Activated CD8-positive, alpha-beta T cell treated with anti-CD3 and anti-CD28 coated beads for 36 hours (primary cell): ENCODE measurements at regions not wholly inside any gene's neighbourhood (a gene's known extent, or its start where the extent isn't known, plus 50 kb on each side); places are given as distances from the start of the nearest gene placed in this dataset.

Source experiments
- ATAC-seq: fragments of 200-7000 bp; cut with Tn5 transposase; one replicate; pipeline ENCODE4 v1.10.0; 2021; ENCODE audit warnings: mild to moderate bottlenecking, moderate library complexity
- CTCF ChIA-PET: fragments of 350-600 bp; sonication (Branson Sonifier 250); formaldehyde crosslinking; loops from one replicate; lab custom pipeline; 2021; ENCODE audit warnings: antibody characterized with exemption; lab: Charles Lee
- POLR2A ChIA-PET: fragments of 350-600 bp; sonication (Branson Sonifier 250); formaldehyde crosslinking; loops from one replicate; lab custom pipeline; 2021; ENCODE audit warnings: antibody characterized with exemption; lab: Charles Lee
- DNase-seq: peaks from one replicate; pipeline ENCODE4 v3.0.0-alpha.2; 2020
- H3K27ac Mint-ChIP-seq: one replicate; pipeline ENCODE4 v1.8.0; 2021; ENCODE audit warnings: mild to moderate bottlenecking, mixed read lengths
- H3K27me3 Mint-ChIP-seq: one replicate; pipeline ENCODE4 v1.8.0; 2021; ENCODE audit warnings: mixed read lengths
- H3K36me3 Mint-ChIP-seq: one replicate; pipeline ENCODE4 v1.8.0; 2021; ENCODE audit warnings: low read depth, mixed read lengths
- H3K4me1 Mint-ChIP-seq: one replicate; pipeline ENCODE4 v1.8.0; 2021; ENCODE audit warnings: low read depth, mixed read lengths
- H3K4me3 Mint-ChIP-seq: one replicate; pipeline ENCODE4 v1.8.0; 2021; ENCODE audit warnings: mild to moderate bottlenecking, moderate library complexity, mixed read lengths
- H3K9me3 Mint-ChIP-seq: one replicate; pipeline ENCODE4 v1.8.0; 2021; ENCODE audit warnings: mixed read lengths
- intact Hi-C: fragments of 100-400 bp; cut with micrococcal nuclease; formaldehyde crosslinking; loops from one replicate; pipeline ENCODE4 v1.10.0; 2022
- TF ChIP-seq, protein P1 (sequence below): fragments of 200-600 bp; IDR thresholded peaks from one replicate; pipeline ENCODE4 v1.8.0; 2022; ENCODE audit warnings: antibody characterized with exemption, mild to moderate bottlenecking

DNA sequence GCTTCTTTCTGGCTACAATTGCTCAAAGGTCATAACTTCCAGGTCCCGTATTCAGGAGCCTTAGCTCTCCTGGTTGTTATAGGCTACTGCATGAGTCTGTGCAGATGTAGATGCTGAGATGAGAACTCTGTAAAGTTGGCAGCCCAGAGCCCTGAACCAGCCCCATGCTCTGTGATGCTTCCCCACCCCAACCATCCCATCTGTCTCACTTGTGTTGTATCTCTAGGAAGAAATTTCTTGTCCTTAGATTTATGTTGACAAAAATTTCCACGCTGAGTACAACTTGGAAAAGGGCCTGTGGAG lies 61.2 kb upstream of the EEPD1 start:
- Mint-ChIP-seq H3K4me1 (no peaks in the 10 kb centered on the region), H3K36me3 (no peaks in the 10 kb centered on the region), H3K27me3 (no peaks in the 10 kb centered on the region), H3K9me3 (peaks cover 2% of the 10 kb centered on the region), H3K27ac (no peak overlapping the region), H3K4me3 (no peak overlapping the region)
- intact Hi-C loops: no loop called here
- ChIA-PET CTCF (no interaction called here), POLR2A (no interaction called here)
- TF ChIP-seq, protein P1, sequence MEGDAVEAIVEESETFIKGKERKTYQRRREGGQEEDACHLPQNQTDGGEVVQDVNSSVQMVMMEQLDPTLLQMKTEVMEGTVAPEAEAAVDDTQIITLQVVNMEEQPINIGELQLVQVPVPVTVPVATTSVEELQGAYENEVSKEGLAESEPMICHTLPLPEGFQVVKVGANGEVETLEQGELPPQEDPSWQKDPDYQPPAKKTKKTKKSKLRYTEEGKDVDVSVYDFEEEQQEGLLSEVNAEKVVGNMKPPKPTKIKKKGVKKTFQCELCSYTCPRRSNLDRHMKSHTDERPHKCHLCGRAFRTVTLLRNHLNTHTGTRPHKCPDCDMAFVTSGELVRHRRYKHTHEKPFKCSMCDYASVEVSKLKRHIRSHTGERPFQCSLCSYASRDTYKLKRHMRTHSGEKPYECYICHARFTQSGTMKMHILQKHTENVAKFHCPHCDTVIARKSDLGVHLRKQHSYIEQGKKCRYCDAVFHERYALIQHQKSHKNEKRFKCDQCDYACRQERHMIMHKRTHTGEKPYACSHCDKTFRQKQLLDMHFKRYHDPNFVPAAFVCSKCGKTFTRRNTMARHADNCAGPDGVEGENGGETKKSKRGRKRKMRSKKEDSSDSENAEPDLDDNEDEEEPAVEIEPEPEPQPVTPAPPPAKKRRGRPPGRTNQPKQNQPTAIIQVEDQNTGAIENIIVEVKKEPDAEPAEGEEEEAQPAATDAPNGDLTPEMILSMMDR: no peak
- DNase-seq (no peak), ATAC-seq (no peak)

DNA sequence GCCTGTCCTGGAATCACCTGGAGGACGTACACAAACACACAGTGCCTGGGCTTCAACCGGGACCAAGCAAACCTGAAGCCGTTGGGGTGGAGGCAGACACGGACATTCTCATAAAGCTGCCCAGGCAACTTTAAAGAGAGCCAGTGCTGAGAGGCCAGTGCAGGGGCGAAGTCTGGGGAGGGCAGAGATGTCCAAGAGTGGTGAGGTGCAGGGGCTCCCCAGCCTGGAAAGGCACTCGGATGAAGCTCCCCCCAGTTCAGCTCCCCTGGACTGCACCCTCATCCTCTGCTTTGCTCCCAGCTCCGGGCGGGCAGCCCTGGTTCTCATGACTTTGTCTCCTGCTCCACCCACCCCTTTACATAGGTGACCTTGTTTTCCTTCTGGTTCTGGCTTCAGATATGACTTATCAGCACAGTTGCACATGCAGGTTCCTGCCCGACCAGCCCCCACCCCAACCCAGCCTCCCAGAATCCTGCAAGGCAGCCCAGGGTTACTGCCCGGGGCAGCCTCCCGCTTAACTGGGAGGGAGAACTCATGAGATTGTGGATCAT lies 60.8 kb upstream of the EEPD1 start:
- peaks cover 2% of the 10 kb centered on the region for H3K9me3 Mint-ChIP-seq
- DNase-seq: no peak
- ChIA-PET POLR2A (no interaction called here), CTCF (interaction anchor here (0.9 kb wide), 1 partner anchor 14 kb away, joined by 3 read pairs; no protein-coding TSS in a partner anchor)
- H3K36me3 Mint-ChIP-seq: no peaks in the 10 kb centered on the region
- H3K27me3 Mint-ChIP-seq: no peaks in the 10 kb centered on the region
- TF ChIP-seq, protein P1: no peak
- H3K4me3 Mint-ChIP-seq: no peak overlapping the region
- intact Hi-C loops: no loop called here
- ATAC-seq: no peak
- no peaks in the 10 kb centered on the region for H3K4me1 Mint-ChIP-seq
- no peak overlapping the region for H3K27ac Mint-ChIP-seq

DNA sequence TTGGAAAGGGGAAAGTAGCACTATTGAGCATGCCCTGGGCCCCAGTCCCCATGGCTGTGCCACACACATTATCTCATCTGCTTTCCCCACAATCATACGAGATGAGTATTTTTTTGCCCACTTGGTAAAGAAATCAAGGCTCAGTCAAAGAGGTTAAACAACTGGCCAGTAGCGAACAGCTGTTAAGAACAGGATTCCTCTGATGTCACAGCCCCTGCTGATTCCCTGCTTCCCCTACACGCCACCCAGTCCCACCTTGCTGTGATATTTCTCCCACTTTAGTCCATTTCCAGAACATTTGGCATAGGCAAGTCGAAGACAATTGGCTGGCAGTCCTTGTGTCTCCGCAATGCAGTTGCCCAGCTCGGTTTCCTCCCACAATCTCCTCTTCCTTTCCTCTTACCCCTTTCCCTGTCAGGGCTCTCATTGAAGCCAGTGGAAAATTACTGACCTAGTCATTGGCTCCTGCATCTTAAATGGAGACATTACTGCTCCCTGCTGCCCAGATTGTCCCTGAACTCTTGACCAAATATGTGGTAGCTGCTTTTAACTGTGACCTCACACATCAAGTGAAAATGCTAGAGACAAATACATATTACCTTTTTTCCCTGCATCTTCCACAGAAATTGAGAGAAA lies 56.5 kb upstream of the EEPD1 start:
- intact Hi-C loops: no loop called here
- POLR2A ChIA-PET: interaction anchor here (1.0 kb wide), 1 partner anchor 891 kb away, joined by 3 read pairs; no protein-coding TSS in a partner anchor

DNA sequence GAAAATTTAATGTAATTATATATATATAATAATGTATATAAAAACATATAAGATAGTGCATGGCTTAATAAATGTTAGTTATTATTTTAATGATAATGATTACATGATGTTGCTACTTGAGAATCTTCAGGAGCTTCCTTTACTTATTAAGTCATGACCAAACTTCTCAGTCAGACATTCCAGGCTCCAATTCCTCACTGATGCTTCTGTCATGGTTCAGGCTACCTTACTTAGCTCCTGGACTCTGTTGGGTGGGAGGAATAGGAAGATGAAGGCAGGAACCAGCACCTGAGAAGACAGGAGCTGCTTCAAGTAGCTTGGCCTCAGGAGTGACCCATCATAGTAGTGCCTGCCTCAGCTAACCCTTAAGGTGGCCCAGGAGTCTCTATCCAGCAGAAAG lies 55.0 kb upstream of the EEPD1 start:
- Mint-ChIP-seq H3K4me3 (no peak overlapping the region), H3K36me3 (no peaks in the 10 kb centered on the region), H3K27me3 (no peaks in the 10 kb centered on the region), H3K27ac (no peak overlapping the region), H3K9me3 (peaks cover 7% of the 10 kb centered on the region), H3K4me1 (no peaks in the 10 kb centered on the region)
- intact Hi-C loops: no loop called here
- ATAC-seq (no peak), DNase-seq (no peak)
- CTCF ChIA-PET: no interaction called here
- POLR2A ChIA-PET: no interaction called here
- TF ChIP-seq, protein P1: no peak

More for the DNA sequence above, 56.5 kb upstream of the EEPD1 start:
- Mint-ChIP-seq H3K27me3 (no peaks in the 10 kb centered on the region), H3K36me3 (no peaks in the 10 kb centered on the region), H3K27ac (no peak overlapping the region), H3K4me3 (no peak overlapping the region), H3K9me3 (peaks cover 7% of the 10 kb centered on the region), H3K4me1 (no peaks in the 10 kb centered on the region)
- CTCF ChIA-PET: no interaction called here
- TF ChIP-seq, protein P1: no peak
- no peak for ATAC-seq
- no peak for DNase-seq

DNA sequence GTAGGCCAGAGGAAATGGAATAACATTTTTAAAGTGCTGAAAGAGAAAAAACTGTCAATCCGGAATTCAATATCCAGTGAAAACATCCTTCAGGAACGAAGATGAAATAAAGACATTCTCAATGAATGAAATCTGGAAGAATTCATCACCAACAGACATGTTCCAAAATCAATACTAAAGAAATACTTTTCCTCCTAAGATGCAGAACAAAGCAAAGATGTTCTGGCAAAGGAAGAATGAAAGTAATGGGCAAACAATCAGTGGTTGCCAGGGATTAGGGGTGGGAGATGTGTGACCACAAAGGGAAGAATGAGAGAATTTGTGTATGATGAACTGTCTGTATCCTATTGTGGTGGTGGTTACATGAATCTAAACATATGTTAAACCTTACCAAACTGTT lies 52.8 kb upstream of the EEPD1 start:
- ATAC-seq: no peak

More for the DNA sequence above, 52.8 kb upstream of the EEPD1 start:
- Mint-ChIP-seq H3K4me3 (no peak overlapping the region), H3K36me3 (no peaks in the 10 kb centered on the region), H3K9me3 (peaks cover 7% of the 10 kb centered on the region), H3K27ac (no peak overlapping the region), H3K27me3 (peaks cover 2% of the 10 kb centered on the region), H3K4me1 (no peaks in the 10 kb centered on the region)
- intact Hi-C loops: no loop called here
- POLR2A ChIA-PET: no interaction called here
- no peak for DNase-seq
- CTCF ChIA-PET: no interaction called here
- TF ChIP-seq, protein P1: no peak
